GM12891 (cell line): ENCODE measurements at regions not wholly inside any gene's neighbourhood (a gene's known extent, or its start where the extent isn't known, plus 50 kb on each side); places are given as distances from the start of the nearest gene placed in this dataset.

Source experiments
- DNase-seq: peaks from one replicate; pipeline ENCODE4 v3.0.0; 2011; ENCODE audit warnings: low spot score; ENCODE audit not compliant: insufficient read length
- FAIRE-seq: peaks from 2 replicates; lab custom pipeline; 2011; peaks lifted over from hg19 to GRCh38; lab: Jason Lieb, UNC
- PAX5 ChIP-seq: IDR thresholded peaks from 2 replicates; pipeline ENCODE4 v1.6.1; 2011; ENCODE audit warnings: low read length, moderate library complexity, mild to moderate bottlenecking; ENCODE audit not compliant: insufficient read depth, severe bottlenecking
- POLR2A ChIP-seq: IDR thresholded peaks from 2 replicates; pipeline ENCODE4 v1.6.1; 2011; ENCODE audit warnings: low read depth, low read length, control low read depth
- POLR2AphosphoS5 ChIP-seq: IDR thresholded peaks from 2 replicates; pipeline ENCODE4 v1.6.1; 2011; ENCODE audit warnings: low read depth, low read length, control low read depth
- POU2F2 ChIP-seq: IDR thresholded peaks from 2 replicates; pipeline ENCODE4 v1.6.1; 2011; ENCODE audit warnings: low read depth, mild to moderate bottlenecking, control low read depth, low read length, moderate library complexity
- SPI1 ChIP-seq: IDR thresholded peaks from 2 replicates; pipeline ENCODE4 v1.6.1; 2011; ENCODE audit warnings: low read depth, low read length, control low read depth
- TAF1 ChIP-seq: IDR thresholded peaks from 2 replicates; pipeline ENCODE4 v1.6.1; 2011; ENCODE audit warnings: low read depth, low read length, control low read depth

DNA sequence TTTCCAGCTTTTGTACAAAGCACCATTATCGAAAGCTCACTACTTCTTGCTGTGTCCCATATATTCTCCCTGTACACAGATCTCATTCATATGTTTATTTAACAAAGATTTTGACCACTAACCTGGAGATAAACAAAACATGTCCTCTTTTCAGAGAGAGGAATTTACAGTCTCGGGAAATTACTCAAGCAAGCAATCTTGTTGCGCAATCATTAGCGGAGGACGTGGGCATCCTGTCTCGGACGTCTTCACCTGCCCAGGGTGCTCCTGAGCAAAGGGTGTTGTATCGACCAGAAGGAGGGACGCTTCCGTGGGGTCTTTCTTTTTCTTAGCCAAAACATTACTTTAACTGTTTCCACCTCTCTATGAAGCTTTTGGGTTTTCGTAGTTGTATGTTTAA is 66.5 kb upstream of the CLCN4 start:
- FAIRE-seq (no peak), DNase-seq (no peak)

DNA sequence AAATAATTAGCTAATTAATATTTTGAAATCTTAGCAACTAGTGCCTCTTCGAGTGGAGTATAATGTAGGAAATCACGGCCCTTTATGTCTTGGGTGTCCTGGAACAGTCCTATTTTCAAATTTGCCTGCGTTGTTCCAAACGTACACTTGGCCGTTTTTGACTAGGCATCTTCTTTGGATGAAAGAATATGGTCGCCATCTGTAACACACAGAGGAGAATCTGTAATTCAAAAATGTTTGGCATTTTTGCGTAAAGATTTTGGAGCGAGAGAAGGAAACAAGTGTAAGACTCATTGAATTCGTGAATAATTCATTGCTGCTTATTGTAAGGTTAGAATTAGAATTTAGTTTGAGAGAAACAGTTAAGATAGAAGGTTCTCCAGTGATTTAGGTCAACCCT is 61.5 kb upstream of the CLCN4 start:
- TF ChIP-seq POLR2AphosphoS5 (no peak), PAX5 (no peak), POU2F2 (no peak), TAF1 (no peak), SPI1 (no peak), POLR2A (no peak)
- DNase-seq = no peak
- FAIRE-seq = no peak

More for the DNA sequence above, 66.5 kb upstream of the CLCN4 start:
- TF ChIP-seq POLR2A (no peak), POLR2AphosphoS5 (no peak), PAX5 (no peak), TAF1 (no peak), POU2F2 (no peak), SPI1 (no peak)

DNA sequence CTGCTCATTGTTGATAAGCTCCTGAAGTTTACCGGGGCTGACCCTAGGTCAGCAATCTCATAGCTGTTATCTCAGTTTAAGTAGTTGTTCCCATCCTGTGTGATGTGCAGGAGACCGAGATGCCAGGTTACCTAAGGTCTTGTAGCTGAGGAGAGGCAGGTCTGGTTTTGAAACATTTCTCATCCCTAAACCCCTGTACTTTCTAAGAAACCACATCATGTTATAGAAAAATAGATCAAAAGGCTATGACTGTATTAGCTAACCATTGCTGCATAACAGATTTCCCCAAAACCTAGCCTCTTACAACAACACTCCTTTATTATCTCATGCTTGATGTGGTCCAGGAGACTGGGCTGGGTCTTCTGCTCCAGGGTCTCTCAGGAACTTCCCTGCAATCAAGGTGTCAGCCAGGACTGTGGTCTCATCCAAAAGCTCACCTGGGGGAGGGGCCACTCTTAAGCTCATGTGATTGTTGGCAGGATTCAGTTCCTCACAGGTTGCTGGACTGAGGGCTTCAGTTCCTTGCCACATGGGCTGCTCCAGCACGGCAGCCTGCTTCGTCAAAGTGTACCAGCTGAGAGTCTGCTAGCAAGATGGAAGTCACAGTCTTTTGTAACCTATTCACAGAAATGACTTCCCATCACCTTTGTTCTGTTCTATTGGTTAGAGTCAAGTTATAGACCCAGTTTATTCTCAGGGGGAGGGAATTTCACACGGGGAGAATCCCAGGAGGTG is 60.9 kb upstream of the CLCN4 start:
- FAIRE-seq (no peak), DNase-seq (no peak)
- TF ChIP-seq POU2F2 = no peak
- TF ChIP-seq SPI1 = peak; percentile 34; the same call in 1 of the 2 replicates

DNA sequence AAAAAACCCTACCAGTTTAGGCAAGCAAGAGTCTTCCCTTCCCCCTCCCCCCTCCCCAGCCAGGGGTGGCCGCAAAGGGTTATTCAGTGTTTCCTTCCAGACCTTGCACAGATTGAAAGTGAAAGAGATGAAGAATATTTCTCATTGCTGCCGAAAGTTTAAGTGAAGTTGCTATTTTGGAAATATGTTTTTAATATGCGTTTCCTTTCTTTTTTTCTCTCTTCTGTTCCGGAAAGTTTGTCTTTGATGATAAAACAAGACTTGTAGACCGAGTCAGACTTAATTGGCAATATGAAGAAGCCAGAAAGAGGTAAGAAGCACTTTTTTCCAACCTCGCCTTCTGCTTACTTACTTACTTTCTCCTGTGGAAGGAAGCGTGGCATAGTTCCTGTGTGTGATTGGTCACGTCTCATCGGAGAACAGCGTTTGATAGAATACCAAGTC is 58.5 kb upstream of the CLCN4 start:
- DNase-seq (no peak), FAIRE-seq (peak; percentile 33)
- TF ChIP-seq POU2F2 (no peak), TAF1 (no peak), SPI1 (no peak), POLR2AphosphoS5 (no peak), PAX5 (no peak), POLR2A (no peak)

DNA sequence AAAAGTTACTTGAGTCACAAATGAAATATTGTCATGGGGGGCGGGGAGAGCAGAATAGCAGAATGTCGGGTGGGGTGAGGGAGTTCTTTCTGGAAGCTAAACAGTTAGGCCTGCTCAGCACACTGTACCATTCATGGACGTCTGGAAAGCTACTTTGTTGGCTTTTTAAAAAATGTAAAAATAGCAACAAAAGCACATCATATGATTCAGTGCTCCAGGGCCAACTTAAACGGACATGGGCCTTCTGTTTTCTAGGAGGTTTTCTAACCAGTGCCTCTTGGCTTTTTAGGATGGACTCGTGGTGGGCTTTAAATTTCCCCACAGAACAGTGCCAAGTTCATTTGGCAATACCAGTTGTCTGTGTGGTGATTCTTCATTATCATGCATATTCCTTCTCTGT is 57.4 kb upstream of the CLCN4 start:
- DNase-seq (no peak), FAIRE-seq (no peak)
- TF ChIP-seq POLR2AphosphoS5 (no peak), SPI1 (no peak), TAF1 (no peak), POU2F2 (no peak), POLR2A (no peak), PAX5 (no peak)

DNA sequence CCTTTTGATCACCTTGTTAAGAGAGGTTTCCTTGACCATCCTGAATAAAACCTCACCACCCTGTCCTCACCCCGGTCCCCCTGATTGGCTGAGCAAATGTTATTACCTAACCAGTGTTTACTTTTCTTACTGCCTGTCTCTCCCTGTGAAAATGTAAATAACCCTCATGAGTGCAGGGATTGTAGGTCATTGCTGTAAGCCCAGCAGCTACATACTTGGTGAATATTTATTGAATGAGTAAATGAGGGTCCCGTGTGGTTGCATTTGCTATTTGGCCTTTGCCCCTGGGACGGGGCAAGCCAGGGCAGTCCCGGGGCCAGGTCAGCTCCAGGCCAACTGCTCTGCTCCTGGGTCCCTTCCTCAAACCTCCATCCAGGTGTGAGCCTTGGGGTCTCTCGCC is 55.5 kb upstream of the CLCN4 start:
- TF ChIP-seq POLR2A = no peak
- TF ChIP-seq PAX5 = no peak
- no peak for TF ChIP-seq SPI1
- no peak for TF ChIP-seq TAF1
- no peak for TF ChIP-seq POLR2AphosphoS5
- TF ChIP-seq POU2F2 = no peak
- FAIRE-seq (no peak), DNase-seq (no peak)

DNA sequence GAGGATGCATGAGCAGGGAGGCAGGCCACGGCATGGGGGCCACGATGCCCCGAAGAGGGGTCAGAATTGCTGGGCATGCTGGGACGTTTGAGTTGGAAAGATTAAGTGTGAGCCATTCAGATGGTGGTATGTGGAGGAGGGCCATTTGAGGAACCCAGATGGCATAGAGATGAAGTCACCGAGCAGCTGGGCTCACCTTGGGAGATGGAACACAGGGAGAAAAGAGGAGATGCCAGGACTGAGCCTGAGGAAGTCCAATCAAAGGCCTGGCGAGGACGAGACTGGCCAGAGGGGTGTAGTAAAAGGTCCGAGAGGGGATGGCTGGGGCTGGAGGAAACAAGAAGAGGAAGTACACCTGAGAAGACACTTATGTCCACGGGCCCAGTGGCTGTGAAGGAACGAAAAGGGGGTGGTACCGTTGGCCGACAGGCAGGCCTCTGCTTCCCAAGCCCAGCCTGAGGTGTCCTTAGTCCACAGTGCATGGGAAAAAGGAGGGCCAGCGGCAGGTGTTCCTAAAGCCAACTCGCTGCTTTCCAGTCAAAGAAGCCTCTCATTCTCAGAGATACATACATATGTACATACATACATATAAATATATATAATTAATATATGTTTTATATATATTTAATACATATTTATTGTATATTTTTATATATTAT is 54.6 kb upstream of the CLCN4 start:
- no peak for FAIRE-seq
- TF ChIP-seq POLR2AphosphoS5 = no peak
- no peak for TF ChIP-seq PAX5
- TF ChIP-seq POLR2A = no peak
- no peak for DNase-seq

DNA sequence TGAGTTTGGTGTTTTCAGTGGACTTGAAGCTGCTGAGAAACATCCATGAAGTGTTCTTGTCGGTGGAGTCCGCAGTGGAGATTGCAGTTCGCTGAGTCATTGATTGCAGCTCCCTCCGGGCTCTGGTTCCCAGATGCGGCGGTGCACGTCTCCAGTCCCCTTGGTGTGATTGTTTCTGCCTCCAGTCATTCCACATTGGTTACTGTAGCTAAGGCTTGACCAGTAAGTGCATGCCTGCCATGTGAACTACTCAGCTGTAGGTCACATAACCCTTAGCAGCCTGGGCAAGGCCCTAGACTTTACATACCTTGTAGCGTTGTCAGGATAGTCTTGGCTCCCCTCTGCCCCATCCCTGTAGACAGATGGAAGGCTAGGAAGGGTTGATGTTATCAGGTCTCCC is 53.8 kb upstream of the CLCN4 start:
- no peak for FAIRE-seq
- TF ChIP-seq SPI1 (no peak), POLR2AphosphoS5 (no peak), PAX5 (no peak), POLR2A (no peak), POU2F2 (no peak), TAF1 (no peak)
- no peak for DNase-seq

DNA sequence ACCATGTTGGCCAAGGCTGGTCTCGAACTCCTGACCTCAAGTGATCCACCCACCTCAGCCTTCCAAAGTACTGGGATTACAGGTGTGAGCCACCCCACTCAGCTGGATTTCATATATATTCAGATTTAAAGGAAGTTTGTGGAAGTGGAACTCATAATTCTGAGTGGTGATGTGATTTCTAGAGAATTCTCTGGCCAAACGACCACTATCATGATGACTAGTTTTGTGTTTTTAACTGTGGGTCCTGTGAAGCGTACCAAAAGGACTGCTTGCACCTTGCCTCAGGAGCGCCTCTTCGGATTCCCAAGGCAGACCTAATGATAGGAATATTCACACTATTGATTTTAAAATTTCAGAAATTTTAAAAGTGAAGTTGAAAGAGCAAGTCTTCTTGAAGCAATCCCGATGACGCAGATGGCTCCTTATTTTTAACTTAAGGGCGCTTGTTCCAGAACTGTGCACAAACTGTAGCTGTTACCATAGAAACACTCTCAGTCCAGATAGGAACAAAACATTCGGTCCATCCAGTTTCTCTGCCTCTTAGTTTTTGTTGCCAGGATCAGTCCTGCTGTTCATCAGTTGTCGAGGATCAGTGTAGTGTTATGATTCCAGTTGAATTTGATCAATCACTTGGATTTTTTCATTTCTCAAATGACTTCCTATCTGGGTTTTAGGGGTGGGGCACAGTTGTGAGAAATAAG is 51.7 kb upstream of the CLCN4 start:
- DNase-seq = no peak
- TF ChIP-seq POLR2A = no peak
- peak; percentile 35 for TF ChIP-seq SPI1
- FAIRE-seq = peak; percentile 52
